ENCODE measurements at regions not wholly inside any gene's neighbourhood (a gene's known extent, or its start where the extent isn't known, plus 50 kb on each side); places are given as distances from the start of the nearest gene placed in this dataset.

- TF ChIP-seq SUZ12 (IDR thresholded peaks at IDR 0.05; ENCODE audit: extremely low read depth, insufficient read depth, insufficient read length) = no peak
- TF ChIP-seq ZNF274 (IDR thresholded peaks at IDR 0.05; ENCODE audit: low read depth, low read length) = no peak
- TF ChIP-seq YY1 (IDR thresholded peaks at IDR 0.05; ENCODE audit: insufficient read depth, insufficient read length) = no peak
These were observed 124.2 kb upstream of the PLAAT1 start for GRCh38 chr3:193116871-193117270.

All from NT2/D1 (cell line).